OCI-M2 (cell line): ENCODE measurements at regions not wholly inside any gene's neighbourhood (a gene's known extent, or its start where the extent isn't known, plus 50 kb on each side); places are given as distances from the start of the nearest gene placed in this dataset.

ENCODE experiments used
- DNase-seq: peaks from one replicate; lab custom pipeline; 2025; ENCODE audit not compliant: unreplicated experiment; lab: John Stamatoyannopoulos, UW

GRCh38 chr2:118222672-118223421 lies 134.6 kb downstream of the INSIG2 start:
- no peak for DNase-seq

DNA sequence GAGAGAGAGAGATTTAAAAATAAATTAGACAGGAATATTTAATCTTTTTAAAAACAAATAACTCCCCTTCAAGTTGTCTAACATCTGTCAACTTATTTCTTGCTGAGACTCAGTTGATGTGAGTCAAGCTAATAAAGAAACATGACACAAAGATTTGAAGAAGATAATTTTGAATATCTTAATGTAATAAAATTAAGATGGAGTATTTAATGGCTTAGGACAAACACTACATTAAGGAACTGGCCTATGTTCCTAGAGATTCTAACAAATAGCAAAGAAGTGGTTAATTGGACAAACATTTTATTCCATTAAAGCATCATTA lies 134.0 kb downstream of the INSIG2 start:
- no peak for DNase-seq

DNA sequence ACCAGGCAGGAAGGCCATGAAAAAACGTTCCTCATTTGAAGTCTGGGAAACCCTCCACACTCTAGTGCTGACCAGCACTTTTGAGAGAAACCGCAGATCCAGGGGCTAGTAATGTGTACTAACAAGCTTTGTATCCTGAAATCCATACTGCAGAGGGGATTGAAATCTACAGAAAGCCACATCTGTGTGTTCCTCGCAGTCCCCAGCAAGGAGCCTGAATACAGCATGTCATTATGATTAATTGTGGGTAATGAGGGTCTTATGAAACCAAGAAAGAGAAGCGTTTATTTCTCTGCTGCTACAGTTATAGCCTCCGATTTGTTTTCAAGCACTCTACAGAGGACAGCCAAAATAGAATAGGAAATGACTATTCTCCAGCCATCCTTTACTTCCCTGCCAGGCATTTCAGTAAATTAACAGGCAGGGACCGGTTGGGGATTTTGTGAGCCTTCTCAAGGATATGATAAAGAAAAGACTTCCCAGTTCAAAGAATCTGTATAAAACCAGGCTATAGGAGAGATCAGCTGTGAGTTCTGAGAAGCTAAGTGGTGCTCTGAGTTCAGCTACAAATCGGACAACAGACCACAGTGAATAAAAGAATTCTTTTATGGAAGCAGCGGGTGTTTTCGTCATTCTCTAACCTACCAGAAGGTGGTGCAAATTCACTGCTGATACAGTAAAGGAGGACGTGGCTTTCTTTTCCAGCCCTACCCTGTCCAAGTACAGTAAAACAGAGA lies 133.4 kb downstream of the INSIG2 start:
- peak; percentile 6 for DNase-seq

GRCh38 chr2:118219611-118220010 lies 131.3 kb downstream of the INSIG2 start:
- DNase-seq, result no peak

DNA sequence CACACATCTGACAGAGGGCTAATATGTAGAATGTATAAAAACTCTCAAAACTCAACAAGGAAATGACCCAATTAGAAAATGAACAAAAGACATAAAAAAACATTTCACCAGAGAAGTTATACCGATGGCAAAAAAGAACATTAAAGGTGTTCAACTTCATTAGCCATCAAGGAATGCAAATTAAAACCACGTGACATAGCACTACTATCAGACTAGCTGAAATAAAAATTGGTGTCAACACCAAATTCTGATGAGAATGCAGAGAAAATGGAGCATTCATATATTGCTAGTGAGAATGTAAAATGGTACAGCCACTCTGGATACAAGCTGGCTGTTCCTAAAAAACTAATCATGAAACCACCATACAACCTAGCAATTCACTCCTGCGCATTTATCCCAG lies 128.0 kb downstream of the INSIG2 start:
- no peak for DNase-seq

DNA sequence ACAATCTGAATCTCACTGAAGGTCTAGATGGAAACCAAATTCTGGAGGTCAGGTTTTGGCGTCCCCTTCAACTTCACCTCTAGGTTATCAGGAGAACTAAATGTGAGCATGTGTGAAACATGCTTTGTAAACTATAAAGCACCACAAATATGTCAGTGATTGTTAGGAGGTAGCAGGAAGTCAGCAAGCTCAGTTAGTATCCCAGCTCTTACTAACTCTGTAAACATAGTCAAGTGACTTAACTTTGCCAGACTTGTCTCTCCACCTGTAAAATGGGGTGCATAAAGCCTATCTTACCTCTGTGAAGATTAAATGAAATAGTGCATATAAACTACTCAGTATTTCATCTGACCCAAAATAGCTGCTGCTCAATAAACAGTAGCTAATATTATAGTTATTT lies 121.5 kb downstream of the INSIG2 start:
- DNase-seq, result no peak

DNA sequence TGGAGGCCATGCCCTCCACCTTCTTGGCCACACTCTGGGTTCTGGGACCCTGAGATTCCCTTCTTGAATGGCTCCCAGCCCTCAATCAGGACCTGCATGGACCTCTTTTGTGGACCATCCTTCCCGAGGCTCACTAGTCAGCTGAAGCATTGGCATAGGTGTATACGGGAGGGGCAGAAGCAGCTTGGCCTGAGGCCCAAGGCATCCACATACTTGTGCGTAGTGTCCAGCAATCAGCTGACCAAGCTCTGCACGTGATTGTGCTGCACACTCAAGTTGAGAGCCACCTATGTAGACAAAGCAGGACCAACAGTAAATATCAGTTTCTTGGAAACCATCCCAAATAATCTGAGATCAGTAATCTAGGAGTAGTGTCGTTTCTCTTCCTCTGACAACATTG lies 119.6 kb downstream of the INSIG2 start:
- no peak for DNase-seq

DNA sequence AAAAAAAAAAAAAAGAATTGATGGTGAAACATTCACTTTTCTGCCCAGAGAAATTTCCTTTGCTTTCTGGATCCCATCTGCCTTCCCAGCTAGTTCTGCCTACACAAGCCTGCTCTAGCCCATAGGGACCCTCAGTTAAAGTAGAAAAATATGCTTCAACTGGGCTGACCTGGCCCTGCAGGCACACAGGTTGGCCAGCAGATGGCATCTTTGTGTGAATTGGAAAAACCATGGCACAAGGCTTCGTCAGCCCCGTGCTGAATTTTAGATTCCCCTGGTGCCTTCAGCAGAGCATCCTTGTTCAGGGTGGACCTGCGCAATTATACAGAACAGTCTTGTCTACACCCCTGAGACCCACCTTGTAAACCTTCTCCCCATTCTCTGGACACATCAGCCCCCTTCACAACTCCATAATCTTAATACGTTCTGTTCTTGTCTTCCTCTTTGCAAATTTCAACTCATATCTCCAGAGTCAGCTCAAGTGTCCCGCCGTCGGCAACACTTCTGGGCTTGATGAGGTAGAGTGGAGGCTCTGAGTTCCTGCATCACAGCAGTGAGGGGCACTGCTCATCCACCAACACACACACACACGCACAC lies 114.5 kb downstream of the INSIG2 start:
- no peak for DNase-seq

DNA sequence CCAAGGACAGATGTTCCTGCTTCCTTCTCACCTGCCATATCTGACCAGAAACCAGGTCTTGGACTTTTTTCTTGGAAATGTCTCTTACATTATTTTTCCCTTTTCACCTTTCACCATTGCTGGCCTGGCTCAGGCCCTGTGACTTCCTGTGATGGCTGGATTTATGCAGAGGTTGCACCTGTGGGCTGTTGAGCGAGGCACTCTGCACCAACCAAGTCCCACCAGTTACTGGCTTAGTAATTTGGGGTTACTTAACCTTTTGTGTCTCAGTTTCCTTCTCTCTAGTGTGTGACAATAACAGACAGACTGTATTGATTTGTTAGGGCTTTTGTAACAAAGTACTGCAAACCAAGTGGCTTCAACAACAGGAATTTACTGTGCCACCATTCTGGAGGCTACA lies 110.0 kb downstream of the INSIG2 start:
- no peak for DNase-seq

DNA sequence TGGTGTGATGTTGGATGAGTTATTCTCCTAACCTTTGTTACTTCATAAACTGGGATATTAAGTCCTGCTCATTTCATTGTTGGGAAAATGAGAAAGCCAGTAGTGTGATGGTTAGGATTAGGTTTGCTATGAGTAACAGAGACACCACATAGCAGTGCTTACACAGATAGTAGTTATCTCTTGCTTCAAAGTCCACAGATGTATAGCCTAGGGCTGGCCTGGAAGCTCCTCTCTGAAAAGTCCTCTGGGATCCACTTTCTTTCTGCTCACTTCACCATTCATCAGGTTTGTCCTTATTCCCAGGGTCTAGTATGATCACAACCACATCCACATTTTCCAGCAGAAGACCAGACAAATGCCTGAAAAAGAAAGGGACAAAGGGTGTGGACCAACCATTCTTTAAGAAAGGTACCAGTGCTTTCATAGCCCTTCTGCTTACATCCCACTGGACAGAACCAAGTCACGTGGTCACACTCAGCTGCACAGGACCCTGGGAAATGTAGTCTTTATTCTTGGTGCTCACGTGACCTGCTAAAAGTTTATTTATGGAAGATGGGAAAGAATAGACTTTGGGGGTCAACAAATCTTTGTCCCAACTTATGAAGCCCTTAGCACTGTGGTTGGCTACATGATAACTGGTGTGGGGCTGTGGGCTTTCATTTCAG lies 108.9 kb downstream of the INSIG2 start:
- no peak for DNase-seq

- no peak for DNase-seq
These were observed 102.2 kb downstream of the INSIG2 start for GRCh38 chr2:118190474-118190873.

- DNase-seq, result no peak
These were observed 98.6 kb downstream of the INSIG2 start for GRCh38 chr2:118186858-118187254.

DNA sequence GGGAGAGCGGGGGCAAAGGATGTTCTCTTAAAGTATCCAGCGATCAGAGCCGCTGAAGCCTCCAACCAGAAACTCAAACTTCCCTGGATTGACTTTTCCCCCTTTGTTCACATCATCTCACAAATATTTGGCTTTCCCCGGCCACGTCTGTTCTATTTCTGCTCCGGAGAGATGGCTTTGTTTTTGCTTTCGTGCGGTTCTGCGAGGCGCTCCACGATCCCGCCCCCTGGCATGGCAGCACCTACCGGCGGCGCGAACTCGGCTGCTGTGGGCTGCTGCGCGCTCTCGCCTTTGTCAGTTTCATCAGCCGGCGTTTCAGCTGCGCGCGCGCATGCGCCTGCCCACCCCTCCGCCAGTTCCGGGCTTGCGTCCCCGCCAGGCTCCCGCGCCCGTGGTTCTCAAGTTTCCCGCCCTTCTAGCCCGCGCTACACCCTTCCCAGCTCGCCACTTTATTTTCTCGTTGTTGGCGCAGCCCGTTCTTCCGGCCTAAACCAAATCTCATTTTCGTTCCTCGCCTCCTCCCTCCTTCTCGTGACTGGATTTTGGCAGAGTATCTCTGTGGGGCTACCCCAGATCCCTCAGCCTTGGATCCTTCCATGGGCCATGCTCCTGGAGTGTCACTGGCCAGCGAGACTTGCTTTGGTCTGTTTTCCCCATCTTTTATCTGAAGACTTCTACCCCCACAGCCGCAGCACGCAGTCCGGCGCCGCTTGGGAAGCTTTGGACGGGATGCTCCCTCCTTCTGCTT lies 98.0 kb downstream of the INSIG2 start:
- DNase-seq, result no peak

- no peak for DNase-seq
These were observed 97.2 kb downstream of the INSIG2 start for GRCh38 chr2:118185210-118186109.

- no peak for DNase-seq
These were observed 95.1 kb downstream of the INSIG2 start for GRCh38 chr2:118183381-118183780.

DNA sequence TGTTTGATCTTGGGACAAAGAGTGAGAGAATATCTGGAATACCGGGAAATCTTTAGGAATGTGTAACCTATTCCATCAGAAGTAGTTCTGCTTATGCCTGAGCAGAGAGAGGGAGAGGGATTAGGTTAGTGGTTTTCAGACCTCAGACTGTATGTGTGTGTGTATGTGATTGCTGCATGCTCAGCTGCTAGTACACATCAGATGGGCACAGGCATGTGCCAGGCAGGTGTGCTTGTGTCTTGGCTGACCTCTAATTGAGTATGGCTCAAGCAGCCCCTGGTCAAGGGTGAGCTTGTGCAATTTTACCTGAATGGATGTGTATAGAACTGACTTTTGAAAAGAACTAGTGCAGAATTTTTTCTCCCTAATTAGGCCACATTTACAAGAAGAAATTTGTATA lies 91.2 kb downstream of the INSIG2 start:
- DNase-seq, result no peak

DNA sequence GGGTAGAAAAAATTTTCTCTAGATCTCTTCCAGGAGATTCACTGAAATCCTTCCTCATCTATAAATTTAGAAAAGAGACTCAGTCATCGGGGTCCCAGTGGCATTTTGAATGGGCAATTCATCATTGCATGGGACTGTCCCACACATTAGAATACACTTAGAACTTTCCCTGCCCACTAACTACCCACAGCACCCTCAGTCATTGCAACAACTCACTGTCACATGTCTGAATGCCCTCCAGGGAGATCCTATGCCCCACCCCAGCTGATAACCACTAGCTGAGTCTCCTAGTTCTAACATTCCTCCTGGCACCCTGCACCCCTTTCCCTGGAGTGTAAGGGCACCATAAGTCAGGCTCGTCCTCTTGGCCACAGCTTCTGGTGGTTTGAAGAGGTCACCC lies 89.6 kb downstream of the INSIG2 start:
- no peak for DNase-seq

- DNase-seq, result no peak
These were observed 89.0 kb downstream of the INSIG2 start for GRCh38 chr2:118177318-118177717.

GRCh38 chr2:118176601-118177000 lies 88.3 kb downstream of the INSIG2 start:
- DNase-seq, result no peak

GRCh38 chr2:118171546-118171945 lies 83.3 kb downstream of the INSIG2 start:
- DNase-seq, result no peak
